ENCODE measurements at regions not wholly inside any gene's neighbourhood (a gene's known extent, or its start where the extent isn't known, plus 50 kb on each side); places are given as distances from the start of the nearest gene placed in this dataset.
"Not testable (repeated sequence)": the region's sequence is repeated elsewhere in the genome, so short reads cannot be mapped to it uniquely, and the experiment has no call there.

- DNase-seq (ENCODE audit: low read depth): no peak
Observed at GRCh38 chr2:104976603-104977120, 61.2 kb upstream of the MRPS9 start.

GRCh38 chr2:104977958-104978357 lies 59.9 kb upstream of the MRPS9 start:
- DNase-seq (ENCODE audit: low read depth): no peak

GRCh38 chr2:104979786-104980185 lies 58.1 kb upstream of the MRPS9 start:
- DNase-seq (ENCODE audit: low read depth): not testable (repeated sequence)

- DNase-seq (ENCODE audit: low read depth): no peak
Observed at GRCh38 chr2:104982111-104982510, 55.8 kb upstream of the MRPS9 start.
